ENCODE measurements at regions not wholly inside any gene's neighbourhood (a gene's known extent, or its start where the extent isn't known, plus 50 kb on each side); places are given as distances from the start of the nearest gene placed in this dataset.
"Not testable (repeated sequence)": the region's sequence is repeated elsewhere in the genome, so short reads cannot be mapped to it uniquely, and the experiment has no call there.

DNA sequence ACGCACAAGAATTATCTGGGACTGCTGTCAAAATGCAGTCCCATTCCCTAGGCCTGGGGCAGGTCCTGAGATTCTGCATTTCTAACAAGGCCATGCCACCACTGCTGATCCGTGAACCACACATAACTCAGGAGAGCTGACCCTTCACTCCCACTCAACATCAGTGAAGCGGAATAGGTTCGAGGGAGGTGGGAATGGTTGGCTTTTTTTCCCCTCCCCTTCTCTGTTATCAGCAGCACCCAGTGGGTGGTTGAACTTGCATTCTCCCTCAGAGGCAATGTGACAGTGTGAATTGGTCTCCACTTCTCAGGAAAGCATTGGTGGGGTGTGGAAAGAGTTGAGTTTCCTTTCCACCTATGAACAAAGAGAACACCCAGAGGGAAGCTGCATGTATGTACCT lies 344.3 kb downstream of the GADD45G start:
- no peak for DNase-seq

DNA sequence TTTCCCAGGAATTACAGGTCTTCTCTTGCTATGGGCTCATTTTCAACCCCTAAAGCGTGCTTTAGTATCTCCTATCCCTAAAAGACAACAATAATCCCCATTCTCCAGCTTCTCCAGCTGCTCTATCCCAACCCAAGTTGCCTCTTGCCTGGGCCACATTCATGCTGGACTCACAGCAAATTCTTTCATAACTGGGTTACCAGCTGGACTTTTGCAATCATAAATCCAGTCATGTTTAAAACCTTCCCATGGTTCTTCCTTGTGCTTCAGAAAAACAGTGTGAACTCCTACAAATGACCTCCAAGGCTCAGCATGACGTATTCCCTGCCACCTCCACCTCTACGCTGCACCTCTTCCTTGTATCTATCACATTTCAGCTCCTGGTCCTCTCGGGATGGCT lies 346.9 kb downstream of the GADD45G start:
- no peak for DNase-seq

DNA sequence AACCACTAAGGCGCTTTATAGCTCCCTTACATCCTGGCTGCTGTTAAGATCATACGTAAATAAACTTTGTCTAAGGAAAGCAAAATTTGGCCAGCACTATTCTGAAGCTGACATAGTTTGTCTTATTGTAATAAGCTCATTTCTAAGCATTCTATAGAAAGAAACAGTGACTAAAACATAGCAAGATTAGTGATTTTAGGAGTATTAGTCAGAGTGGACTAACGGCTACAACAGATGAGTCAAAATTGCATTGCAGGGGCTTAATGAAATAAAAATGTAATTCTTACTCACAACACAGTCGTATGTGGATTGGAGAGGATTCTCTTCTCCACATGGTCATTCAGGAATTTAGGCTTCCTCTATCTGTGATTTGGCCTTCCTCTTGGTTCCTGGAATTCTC lies 347.6 kb downstream of the GADD45G start:
- no peak for DNase-seq

GRCh38 chr9:89953263-89953662 lies 348.5 kb downstream of the GADD45G start:
- DNase-seq: not testable (repeated sequence)

DNA sequence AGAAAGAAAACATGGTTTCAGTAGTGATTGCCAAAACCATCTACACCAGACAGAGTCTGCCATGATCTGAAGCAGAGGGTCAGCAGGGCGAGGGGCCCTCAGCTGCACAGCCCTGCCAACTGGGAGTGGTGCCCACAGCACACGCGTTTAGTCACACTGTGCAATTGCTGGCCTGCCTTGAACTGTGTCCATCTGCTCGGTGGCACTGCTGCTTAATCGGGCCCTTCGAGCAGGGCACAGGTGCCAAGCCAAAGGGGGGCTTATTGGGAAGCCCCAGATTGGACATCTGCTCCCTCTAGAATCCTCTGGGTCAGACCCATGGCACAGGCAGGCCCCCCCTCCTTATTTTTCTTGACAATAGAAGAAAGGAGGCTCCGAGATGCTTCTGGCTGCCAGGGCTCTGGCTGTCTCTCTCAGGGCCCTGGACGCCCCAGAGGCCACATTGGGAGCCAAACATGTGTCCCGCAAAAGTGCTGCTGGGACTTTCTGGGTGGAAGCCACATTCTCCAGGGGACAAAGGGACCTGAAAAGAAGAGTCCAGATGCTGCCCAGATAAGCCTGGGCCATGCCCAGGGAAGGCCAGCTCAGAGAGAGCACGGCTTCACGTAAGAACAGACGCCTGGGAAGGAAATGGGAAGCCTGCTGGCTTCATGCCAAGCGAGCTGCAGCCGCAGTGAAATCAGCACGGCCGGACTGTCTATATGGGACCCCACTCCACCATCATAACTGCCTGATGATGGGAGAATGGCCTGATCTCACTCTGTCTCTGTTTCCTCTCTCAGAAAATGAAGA lies 349.2 kb downstream of the GADD45G start:
- no peak for DNase-seq

GRCh38 chr9:89955144-89955543 lies 350.3 kb downstream of the GADD45G start:
- no peak for DNase-seq

DNA sequence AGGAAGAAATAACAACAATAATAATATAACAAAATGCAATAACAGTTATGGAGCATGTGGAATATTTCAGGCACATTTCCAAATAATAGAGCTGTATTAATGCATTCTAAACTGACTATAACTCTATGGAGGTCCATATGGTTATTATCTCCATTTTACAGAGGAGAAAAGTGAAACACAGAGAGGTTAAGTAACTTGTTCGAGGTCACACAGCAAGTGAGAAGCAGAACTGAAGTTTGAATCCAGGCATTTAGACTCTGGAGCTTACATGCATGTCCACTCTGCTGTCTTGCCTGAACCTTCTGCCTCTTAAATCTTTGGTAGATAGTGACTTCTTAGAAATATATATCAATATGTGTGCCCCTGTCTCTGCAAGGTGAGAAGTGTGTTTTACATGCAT lies 350.8 kb downstream of the GADD45G start:
- no peak for DNase-seq

GRCh38 chr9:89956331-89956730 lies 351.5 kb downstream of the GADD45G start:
- DNase-seq: no peak

- DNase-seq: no peak
Measured at GRCh38 chr9:89956907-89957306, 352.1 kb downstream of the GADD45G start.

- DNase-seq: no peak
Measured at GRCh38 chr9:89958086-89958485, 353.3 kb downstream of the GADD45G start.

DNA sequence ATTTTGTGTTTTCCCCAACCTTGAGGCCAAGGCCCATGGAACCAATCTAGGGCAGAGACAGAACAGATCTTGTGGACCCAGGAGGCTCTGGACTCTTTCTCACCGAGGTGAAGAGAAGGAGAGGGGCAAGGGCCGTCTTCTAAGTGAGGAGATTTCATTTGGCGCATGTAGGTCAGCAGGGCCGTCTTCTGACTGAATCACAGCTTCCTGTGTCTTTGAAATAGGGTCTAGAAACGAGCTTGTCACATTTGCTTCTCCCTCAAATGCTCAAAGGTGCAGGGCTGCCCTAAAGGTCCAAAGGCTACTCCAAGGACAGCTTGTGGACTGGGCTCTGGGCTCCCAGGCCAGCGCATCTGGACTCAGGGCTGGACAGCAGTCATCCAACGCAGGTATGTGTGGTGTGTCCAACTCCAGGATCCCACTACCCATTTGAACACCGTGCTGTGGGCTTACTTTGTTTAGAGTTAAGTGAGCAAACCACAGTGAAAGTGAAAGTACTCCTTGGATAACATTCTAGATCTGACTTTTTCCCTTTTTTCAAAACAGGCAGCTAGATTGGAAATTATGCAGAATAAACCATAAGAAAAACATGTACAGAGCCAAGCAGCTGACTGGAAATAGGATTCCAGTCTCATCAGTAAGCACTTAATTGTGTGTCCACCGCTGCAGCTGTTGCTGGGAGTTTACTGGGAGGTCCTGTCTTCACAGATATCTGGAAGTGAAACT lies 357.0 kb downstream of the GADD45G start:
- no peak for DNase-seq

DNA sequence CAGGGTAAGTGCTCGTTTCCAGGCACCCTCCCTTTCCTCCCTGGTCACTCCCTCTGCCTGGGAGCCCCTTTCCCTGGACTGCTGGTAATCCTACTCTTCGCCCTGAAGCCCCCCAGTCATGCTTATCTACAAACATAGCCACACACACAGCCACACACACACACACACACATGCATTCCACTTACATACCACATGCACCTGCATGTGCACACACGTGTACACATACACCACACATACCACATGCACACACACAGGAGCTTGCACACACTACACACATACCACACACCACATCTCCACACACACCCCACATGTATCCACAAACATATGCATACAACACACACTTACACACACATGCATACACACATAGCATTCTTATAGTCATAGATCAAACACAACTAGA lies 358.5 kb downstream of the GADD45G start:
- no peak for DNase-seq

DNA sequence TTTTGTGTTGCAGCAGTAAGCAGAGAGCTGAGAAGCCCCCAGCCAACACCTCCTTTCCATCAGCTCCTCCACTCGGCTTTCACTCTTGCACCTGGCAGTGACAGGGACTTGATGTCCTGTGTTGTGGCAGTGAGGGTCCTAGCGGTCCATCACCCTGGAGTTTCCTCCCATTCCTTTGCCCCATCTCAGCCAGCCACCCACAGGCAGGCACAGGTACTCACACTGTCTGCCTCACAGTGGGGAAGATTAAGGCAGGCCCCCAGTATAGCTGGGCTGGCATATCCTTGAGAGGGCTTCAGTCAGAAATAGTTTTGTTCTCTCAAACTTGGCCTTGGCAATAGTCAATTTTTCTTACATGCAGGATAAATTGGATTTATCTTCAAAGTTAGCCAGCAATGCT lies 362.7 kb downstream of the GADD45G start:
- DNase-seq: no peak

- DNase-seq: no peak
Measured at GRCh38 chr9:89969156-89969675, 364.4 kb downstream of the GADD45G start.

DNA sequence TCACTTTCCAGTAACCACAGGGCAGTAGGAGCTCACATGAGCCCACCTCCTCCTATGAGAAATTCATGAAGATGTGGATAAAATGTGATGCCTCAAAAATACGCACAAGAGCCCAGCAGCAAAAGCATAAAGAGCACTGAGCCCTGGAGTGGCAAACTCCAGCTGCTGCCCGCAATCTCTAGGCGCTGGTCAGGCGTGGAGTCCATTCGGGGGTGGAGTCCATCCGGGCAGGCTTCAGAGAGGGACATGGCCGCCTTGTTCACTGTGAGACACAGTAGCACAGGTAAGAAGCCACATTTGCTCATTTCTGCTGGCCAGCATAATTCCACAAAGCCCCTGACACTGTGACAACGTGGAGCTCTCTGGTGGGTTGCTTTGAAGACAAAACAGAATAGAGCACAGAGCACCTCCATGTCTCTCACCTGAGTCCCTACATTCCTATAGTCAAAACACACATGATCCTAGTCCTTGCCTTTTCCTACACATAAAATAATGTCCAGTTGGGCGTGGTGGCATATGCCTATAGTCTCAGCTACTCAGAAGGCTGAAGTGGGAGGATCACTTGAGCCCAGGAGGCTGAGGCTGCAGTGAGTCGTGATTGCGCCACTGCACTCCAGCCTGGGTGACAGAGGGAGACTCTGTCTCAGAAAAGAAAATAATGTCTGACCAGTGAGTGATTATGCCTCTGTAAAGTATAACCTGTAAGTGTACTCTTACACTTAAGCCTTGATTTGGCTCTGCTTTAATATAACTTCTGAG lies 365.2 kb downstream of the GADD45G start:
- no peak for DNase-seq

DNA sequence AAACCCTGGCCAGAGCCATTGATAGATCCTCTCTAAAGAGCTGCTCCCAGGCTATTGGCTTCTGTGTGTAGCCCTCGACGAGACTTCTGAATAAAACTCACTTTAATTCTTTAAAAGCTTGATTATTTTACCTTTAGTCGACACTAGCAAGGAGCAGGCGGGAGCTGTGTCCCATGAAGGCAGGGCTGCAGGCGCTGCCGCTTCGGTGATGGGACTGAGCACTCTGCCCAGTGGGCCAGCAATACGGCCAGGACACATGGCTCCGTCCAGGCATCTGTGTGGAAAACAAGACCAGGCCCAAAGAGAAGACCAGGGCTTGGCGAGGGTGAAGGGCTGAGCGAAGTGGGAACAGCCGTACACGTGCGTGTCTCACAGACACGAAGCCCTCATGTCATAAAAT lies 365.9 kb downstream of the GADD45G start:
- DNase-seq: no peak

DNA sequence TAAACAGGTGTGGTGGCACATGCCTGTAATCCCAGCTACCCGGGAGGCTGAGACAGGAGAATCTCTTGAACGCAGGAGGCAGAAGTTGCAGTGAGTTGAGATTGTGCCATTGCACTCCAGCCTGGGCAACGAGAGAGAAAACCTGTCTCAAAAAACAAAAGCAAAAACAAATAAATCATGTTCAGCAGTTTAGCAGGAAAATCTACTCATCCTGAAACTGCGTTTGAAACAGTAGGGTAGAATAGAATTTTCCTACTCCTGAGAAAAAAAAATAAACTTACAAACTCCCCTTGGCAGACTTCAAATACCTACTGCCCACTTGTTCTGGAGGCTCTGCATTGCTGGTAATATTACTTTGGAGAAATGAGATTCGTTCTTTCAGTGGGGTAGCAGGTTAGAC lies 367.7 kb downstream of the GADD45G start:
- no peak for DNase-seq

DNA sequence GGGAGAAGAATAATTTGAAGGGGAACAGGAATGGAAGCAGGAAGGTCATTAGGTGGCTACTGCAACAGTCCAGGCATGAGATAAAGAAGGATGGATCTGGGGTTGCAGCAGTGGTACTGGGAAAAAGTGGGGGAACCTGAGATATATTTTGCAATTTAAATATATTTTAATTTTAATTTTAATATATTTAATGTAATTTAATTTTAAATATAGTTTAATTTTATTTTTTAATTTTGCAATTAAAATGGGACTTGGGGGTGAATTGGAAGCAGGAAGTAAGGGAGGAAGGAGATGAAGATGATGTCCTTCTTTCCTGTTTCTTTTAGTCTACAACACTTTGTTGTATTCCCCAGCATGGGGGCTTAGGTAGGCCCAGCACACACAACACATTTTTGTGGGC lies 369.8 kb downstream of the GADD45G start:
- DNase-seq: no peak

DNA sequence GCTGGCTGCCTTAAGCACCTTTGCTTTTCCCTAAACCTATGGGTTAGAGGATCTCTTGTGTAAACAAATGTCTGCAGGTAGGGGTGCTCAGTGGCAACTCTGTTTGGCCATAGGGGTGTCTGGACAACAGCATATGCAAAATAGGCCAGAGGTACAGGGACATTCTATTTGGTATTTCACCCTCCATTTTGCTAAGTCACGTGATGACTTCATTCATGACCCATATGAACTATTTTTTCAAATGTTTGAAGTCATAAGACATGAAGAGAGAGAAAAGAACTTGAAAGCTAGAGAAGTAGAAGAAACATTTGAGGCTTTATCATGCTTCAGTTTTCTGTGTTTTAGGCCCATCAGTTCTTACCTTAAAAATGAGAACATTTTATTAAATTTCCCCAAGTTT lies 370.2 kb downstream of the GADD45G start:
- DNase-seq: no peak

GRCh38 chr9:89975630-89976029 lies 370.8 kb downstream of the GADD45G start:
- no peak for DNase-seq

DNA sequence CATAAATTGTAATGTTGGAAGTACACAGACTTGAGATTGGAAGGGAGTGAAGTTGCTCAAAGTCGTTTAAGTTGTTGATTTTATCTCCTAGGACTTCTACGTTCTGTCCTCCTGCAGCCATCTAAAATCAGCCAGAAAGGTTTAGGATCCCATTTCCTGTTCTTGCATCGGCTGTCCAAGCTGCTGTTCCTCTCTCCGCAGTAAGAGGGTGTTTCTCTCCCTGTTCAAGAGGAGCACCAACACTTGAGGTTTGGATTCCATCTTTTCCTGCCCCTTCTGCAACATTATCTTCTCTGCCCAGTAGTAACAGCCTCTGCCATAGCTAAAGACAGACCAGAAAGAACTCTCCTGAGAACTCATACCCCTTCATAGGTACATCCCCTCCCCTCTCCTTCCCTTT lies 373.4 kb downstream of the GADD45G start:
- no peak for DNase-seq

DNA sequence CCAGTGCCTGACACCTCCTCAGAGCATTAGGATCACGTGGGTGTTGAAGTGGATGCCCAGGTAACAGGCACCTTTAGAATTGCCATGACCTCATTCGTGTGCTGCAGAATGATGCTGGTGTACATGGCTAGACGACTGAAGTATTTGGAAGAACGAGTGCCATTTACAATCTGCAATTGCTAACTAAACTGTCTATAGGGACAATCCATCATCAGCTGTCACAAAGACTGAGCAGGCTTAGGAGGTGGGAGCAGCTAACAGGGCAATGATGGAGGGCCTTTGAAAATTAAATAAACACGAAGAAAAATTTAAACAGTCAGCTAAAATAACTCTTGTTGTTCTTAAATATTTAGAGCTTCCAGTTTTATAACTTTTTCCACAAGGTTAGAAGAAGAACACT lies 375.8 kb downstream of the GADD45G start:
- no peak for DNase-seq

DNA sequence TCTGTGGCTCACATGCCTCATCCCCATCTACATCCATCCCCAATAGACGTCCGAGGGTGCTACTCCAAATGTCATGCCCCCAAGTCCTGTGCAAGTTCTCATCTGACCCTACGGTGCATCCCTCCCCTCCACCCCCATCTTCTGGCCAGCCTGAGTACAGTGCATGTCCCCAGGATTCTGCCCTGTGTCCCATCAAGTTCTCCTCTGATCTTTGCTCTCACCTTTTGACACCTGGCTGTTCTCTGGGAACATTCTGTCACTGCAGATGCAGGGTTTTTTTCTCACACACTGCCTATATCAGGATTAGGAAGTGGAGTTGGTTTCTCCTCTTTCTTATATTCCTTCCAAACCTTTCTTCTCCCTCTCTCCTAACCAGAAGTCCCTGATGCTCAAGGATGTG lies 377.2 kb downstream of the GADD45G start:
- DNase-seq: no peak

GRCh38 chr9:89983411-89983810 lies 378.6 kb downstream of the GADD45G start:
- no peak for DNase-seq
